Posterior cingulate gyrus (tissue), 11 donors: ENCODE measurements at regions not wholly inside any gene's neighbourhood (a gene's known extent, or its start where the extent isn't known, plus 50 kb on each side); places are given as distances from the start of the nearest gene placed in this dataset.

ENCODE experiments used
- DNase-seq, 10 donors: peaks; one replicate each; pipeline versions ENCODE4 v3.0.0 to v3.0.0-alpha.2; 2020 to 2021; ENCODE audit warnings: mixed read lengths in 3 of 10
- intact Hi-C: fragments of 100-400 bp; cut with DNase I; formaldehyde crosslinking; loops from one replicate; pipeline ENCODE4 v1.15.1; 2023

DNA sequence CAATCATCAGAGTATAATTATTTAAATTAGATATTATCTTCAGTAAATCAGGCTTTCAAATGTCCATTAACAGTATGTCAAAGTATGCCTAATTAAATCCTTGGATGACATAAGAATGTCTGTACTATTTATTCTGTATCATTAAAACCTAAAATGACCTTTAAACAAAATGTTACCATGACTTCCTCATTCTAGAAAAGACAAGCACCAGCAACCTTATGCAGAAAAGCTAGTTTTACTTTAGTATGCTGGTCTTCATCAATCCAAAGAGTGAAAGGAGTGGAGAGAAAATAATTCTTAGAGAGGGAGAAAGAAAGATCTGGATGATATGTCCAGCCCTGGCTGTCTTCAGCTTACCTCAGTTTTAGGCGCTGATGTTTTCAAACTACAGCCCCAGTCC is 140.1 kb upstream of the UBE2E2 start:
- intact Hi-C loops, result no loop called here

DNA sequence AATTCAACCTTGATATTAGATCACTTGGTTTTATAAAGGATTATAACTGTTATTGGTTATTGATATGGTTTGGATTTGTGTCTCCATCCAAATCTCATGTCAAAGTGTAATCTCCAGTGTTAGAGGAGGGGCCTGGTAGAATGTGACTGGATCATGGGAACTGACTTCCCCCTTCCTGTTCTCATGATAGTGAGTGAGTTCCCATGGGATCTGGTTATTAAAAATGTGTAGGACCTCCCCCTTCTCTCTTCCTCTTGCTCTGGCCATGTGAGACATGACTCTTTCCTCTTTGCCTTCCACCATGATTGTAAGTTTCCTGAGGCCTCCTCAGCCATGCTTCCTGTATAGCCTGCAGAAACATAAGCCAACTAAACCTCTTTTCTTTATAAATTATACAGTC is 136.0 kb upstream of the UBE2E2 start:
- intact Hi-C loops, result no loop called here
- no peak for DNase-seq

More for the DNA sequence above, 140.1 kb upstream of the UBE2E2 start:
- DNase-seq, result no peak

DNA sequence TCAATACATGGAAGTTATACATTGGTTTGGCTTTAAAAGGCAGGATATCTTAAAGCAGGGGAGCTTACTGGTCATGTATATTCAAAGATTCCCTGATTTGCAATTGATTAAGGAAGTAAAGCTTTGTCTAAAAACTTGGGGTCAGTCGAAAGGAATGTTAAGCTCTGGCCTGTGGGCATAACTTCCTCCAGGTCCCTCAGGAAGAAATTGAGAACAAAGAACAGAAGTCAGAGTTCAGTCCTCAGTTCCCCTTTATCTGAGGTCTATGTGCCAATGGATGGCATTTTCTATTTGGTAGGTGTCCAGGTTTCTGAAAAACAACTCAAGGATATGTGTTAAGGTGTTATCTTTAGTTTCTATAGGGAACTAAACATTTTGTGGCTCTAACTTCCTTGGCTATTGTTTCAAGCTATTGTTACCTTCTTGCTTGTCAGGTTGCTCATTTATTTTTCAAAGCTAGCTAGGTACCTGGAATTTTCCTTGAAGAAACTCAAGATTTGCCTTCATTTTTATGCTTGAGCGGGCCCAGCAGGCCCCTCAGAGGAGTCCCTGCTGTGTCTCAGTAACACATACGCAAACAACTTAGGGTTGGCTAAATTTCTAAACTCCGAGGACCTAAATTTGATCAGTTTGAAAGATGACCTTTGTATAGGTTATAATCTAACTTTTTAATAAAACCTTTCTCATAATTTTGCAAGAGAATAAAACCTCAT is 135.0 kb upstream of the UBE2E2 start:
- no peak for DNase-seq
- intact Hi-C loops, result no loop called here

DNA sequence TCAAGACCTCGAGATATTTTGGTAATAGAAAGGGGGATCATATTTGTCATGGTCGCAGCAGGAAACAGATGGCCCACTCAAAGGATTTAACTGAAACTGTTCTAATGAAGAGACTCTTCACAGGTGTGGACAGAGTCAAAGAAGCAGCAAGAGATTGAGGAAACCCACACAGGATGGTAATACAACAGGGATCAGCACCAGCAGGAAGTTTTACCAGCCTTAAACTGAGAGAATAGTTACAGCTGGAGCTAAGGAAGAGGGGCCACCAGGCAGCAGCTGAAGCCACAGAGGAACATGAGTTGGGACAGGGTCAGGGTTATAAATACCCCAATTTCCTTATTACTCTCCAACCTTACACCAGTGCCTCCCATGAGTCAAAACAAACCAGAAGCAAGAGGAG is 131.8 kb upstream of the UBE2E2 start:
- intact Hi-C loops, result no loop called here
- no peak for DNase-seq

DNA sequence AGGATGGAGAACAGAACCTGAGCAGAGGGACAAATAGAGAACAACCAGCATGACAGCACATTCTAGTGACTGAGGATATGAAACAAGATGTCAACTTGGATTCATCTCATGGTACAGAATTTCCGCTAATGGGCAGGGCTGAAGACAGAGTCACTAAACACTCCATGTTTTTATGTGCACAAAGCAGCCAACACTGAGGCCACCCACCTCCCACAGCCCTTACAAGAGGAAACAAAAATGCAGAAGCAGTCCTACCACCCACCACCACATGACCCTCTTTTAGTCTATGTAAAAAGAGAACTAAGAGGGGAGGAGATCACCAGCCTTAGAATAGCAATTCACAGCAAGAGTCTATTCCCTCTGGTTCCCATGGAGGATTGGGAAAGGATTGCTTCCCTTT is 131.4 kb upstream of the UBE2E2 start:
- intact Hi-C loops, result no loop called here
- no peak for DNase-seq

DNA sequence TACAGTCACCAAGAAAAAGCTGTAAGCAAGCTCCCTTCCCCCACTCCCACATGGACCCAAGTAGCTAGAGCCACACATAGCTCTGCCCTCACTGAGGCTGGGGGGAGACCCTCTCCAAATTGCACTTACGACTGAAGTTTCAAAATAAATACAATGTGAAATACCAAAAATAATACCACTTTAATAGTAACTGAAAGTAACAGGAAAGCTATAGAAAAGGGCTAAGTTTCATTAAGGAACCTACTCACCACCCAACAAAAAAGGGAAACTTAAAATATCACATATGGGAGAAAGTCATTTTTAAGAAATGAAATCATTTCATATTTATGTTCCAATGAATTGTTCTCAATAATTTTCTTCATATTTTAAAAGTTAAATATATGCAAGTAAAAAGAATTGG is 130.4 kb upstream of the UBE2E2 start:
- DNase-seq, result no peak
- intact Hi-C loops, result no loop called here

DNA sequence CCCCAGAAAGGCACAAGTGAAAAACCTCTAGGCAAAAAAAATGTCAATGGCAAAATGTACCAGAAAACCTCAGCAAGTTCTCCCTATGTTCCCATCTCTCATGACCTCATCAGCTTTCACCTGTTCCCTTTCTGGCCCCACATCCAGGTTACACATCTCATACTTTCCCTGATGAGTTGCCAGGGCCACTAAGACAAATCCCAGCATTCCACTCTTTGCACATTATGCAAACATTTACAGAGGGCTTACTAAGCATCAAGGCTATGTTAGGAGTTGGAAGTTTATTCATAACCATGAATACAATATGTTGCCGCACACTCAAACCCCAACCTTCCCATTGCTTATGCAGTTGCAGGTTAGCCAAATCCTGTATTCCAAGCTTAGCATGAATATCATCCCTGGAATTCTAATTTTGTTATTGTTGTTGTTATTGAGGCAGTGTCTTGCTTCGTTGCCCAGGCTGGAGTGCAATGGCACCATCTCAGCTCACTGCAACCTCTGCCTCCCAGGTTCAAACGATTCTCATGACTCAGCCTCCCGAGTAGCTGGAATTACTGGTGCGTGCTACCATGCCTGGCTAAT is 129.3 kb upstream of the UBE2E2 start:
- intact Hi-C loops, result no loop called here
- no peak for DNase-seq

DNA sequence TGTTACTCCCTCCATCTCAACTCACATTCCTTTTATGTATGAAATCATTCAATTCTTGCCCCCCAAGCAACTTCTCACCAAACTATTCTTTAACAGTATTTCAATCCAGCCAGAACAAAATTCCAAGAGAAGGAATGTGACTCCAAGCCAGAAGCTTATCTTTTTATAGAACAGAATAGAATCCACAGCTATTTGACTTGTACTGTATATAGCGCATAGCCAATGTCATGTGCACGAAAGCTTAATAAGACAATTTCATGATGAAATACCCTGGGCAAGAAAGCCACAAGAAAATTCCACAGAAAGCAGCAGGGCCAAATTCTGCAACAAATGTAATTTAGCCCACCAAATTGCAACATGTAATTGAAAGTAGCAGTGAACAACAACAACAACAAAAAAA is 127.6 kb upstream of the UBE2E2 start:
- no peak for DNase-seq

DNA sequence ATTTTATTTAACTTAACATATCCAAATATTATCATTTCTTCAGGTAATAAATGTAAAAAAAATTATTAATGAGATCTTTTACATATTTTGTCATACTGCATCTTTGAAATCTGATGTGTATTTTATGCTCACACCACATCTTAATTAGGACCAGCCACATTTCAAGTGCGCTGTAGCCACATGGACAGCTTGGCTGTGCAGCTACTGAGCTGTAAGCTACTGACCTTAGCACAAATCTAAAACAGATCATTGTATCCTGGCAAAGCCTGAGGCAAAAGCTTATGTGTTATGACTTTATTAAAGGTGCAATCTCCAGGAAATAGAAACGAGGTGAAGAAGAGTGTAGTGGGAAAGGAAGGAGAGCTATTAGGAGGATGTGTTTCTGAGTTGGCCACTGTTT is 126.7 kb upstream of the UBE2E2 start:
- intact Hi-C loops, result no loop called here
- no peak for DNase-seq

More for the DNA sequence above, 127.6 kb upstream of the UBE2E2 start:
- intact Hi-C loops, result no loop called here

DNA sequence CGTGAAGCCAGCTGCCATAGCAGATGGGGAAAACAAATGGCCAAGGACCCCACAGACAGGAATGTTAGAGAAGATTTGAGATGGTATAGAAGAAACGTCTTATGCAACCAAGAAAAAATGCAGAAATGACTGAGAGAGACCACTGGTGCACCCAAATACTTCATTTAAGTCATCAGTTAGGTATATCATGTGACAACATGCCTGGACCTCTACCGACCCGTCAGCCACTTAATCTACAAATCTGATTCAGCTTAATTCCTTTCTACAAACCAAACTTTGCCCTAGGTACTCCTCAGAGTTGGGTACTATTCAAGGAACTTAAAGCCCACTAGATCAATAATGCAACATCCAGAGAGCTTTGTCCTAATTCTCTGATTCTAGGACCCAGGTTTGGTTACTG is 126.0 kb upstream of the UBE2E2 start:
- no peak for DNase-seq
- intact Hi-C loops, result no loop called here

DNA sequence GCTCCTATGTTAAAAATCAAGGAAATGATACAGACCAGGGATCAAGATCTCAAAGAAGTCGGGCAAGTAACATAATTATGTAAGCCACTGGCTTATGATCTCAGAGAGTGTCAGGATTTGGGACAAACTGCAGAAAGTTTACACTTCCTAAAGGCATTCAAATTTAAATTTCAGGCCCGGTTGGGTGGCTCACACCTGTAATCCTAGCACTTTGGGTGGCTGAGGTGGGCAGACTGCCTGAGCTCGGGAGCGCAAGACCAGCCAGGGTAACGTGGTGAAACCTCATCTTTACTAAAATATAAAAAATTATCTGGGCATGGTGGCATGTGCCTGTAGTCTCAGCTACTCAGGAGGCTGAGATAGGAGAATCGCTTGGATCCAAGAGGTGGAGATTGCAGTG is 124.4 kb upstream of the UBE2E2 start:
- intact Hi-C loops, result no loop called here
- no peak for DNase-seq

DNA sequence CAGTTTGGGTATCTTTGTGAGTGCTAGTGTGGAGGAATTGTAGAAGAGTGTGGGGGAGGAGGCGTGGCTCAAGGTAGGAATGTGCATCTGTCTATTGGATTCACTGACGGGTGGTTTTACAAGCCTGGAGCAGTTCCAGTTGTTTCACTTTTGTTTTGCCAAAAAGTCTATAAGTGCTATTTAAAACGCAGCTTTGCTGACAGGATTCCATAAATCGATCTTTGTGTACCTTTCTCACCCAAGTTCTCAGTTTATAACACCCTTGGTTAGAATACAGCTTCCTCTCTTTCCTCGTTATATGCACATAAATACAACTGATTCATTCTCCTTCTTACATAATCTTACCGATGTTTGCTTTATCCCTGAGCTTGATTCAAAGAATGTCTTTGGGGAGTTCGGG is 123.2 kb upstream of the UBE2E2 start:
- intact Hi-C loops, result no loop called here
- DNase-seq, result no peak

DNA sequence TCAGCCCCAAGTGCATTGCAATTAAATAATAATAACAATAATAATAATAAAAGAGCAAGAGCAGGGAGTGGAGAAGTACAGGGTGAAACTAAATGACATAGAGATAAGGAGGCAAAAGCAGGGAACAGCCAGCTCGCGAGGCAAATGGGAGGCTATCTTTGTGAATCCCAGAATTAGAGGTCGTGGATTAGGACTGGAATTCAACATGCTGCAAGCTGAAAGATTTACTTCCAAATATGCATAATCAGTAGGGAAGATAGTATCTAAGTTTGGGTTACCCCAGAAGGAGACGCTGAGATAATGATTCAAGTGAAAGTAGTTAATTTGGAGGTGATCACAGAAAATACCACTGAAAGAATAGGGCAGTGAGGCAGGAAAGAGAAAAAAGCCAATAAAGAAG is 119.4 kb upstream of the UBE2E2 start:
- intact Hi-C loops, result no loop called here

DNA sequence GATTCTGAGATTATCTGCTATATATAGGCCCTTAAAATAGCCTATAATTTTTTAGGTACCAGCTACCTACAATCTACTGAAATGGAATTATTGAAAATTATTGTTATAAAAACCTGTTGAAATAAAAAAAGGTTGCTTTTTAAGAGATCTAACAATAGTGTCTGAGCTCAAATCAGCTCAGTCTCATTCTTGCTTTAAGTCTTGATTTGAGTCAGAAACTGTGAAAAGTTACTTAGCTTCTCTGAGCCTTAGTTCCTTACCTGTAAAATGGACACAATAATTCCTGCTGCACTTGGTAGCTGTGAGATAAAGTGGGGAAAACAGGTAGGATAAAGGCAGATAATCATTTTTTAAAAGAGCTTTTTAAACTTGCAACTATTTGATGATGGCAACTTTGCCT is 118.8 kb upstream of the UBE2E2 start:
- intact Hi-C loops, result no loop called here
- DNase-seq, result no peak

More for the DNA sequence above, 119.4 kb upstream of the UBE2E2 start:
- no peak for DNase-seq

DNA sequence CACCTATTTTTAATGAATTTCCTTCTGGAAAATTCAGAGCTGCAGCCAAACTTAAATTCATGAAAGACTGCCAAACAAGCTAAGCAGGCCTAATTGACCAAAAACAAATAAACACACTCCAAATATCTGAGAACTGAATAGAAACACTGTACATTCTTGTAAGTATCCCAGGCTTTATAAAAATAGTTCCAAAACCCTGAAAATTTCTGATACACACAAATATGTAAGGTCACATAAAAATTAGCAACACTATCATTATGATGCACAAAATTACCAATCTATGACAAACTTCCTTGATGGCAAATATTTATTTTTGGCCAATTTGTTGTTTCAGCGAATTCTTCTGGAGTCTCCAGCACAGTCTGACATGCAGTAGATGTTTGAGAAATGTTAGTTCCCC is 117.9 kb upstream of the UBE2E2 start:
- intact Hi-C loops, result no loop called here
- no peak for DNase-seq

DNA sequence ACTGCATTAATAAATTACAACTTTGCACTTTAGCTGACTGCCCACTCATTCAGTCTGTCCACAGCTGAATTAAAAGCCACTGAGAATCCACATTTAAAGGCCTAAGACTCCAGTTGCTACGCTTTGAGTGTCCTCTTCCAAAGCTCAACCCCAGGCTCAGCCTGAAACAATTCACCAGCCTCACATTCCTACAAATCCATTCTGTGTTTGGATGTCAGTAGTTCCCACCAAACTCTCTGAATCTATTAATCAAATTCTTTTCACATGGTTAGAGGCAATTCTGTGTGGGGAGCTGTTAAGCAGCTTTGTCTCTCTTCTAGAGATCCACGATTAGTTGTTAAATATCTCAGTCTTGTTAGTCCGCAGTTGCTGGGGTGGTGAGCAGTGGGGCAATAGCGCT is 116.8 kb upstream of the UBE2E2 start:
- no peak for DNase-seq
- intact Hi-C loops, result no loop called here

DNA sequence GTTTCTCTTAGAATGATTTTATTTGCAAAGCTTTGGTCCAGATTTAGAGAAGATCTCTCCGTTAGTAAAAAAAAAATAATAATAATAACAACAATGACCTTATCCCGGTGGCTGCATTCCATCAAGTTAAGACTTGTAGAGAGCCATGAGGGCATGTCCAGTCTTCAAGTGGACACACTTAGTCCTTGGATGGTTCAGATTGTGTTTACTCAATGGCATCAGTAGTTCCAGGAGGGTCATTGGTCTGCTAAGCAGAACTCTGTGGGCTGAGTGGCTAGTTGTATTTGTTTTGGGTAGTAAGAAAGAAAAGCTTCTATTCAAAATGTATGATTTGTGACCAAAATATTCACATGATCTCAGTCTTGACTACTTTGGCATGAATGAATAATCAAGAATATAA is 116.3 kb upstream of the UBE2E2 start:
- no peak for DNase-seq
- intact Hi-C loops, result no loop called here

DNA sequence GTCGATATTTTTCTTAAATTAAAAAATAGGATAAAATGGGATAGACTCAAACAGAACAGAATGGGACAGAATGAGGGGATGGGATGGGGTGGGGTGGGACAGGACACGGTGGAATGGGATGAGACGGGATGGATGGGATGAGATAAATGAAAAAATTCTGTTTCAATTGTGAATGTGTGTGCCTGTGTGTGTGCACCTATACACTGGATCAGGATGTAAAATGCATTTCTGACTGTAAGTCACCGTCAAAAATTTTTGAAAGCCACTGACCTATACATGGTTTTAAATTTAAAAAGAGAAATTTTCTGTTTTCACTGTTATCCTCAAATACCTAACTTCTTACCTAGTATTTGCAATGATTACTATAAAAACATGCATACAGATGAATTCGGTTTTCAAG is 108.7 kb upstream of the UBE2E2 start:
- intact Hi-C loops, result no loop called here
- DNase-seq, result no peak

DNA sequence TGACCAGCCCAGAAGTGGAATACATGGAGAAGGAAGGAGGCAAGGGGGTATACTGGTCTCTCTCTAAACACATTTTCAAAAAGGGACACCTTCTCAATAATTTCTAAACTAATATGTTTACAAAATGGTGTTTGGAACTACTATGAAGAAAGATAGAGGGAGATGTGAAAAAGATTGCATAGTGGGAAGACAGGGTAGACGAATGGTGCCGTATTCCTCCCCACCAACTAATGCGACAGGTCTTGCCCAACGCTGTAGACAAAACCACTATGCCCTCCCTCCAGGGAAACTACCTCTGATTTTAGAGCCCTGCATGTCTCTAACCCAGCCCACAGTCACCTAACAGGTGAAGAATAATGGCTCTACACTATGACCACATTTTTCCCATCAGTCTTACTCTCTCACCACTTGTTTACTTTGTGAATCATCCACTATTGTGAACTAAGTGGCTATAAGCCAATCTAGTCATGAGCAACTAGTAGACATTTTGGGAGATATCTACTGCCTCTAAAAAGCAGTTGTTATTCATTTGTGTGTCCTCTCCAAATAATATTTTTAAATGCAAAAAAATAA is 108.2 kb upstream of the UBE2E2 start:
- intact Hi-C loops, result no loop called here
- DNase-seq, result no peak

DNA sequence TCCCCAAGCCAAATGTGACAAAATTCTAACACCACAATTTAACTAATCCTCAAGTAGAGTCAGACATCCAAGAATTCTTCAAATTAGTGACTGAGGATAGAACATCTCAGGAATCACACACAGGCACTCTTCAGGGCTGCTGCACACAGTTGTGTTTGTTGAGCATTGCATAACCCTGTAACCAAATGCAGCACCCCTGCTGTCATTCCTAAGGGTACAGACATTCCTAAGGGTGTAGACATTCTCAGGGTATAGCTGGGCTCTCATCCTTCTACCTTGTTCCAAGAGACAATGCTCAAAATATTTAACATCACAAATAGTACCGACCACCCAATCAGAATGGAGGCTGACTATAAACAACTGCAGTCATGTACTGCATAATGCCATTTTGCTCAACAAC is 107.1 kb upstream of the UBE2E2 start:
- no peak for DNase-seq
- intact Hi-C loops, result no loop called here

DNA sequence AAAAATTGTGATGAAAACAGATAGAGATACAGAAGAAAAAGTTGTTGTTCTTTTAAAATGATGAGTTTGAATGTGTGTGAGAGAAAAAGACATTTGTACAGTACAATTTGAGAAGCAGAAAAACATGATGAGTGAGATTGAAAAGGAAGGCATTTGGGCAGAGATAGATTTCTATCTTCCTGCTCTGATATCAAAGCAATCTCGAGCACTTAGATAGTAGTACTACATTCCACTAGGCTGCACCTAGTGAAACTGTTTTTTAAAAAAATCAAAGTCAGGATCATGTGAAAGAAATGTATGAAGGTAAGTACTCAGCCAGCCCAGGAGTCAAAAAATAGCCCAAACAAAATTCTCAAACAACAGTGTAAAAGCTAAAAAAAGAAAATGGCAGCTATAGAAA is 104.1 kb upstream of the UBE2E2 start:
- intact Hi-C loops, result no loop called here
- DNase-seq, result no peak

DNA sequence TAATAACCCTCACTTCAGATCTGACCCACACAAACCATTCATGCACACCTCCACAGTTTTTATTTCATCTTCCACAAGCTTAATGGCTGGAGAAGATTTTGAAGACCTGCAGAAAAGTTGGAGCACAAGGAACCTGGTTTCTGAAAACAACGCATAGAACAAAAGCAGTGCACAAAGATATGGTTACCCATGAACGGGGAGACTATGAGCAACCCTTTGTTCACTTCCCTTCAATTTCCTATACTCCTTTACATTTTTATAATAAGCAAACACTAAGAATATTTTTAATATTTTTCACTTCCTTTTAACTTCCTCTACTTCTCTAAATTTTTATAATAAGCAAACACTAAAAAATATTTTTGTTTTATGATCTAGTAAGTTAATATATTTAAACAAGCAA is 103.5 kb upstream of the UBE2E2 start:
- intact Hi-C loops, result no loop called here
- DNase-seq, result no peak
